ENCODE measurements at regions not wholly inside any gene's neighbourhood (a gene's known extent, or its start where the extent isn't known, plus 50 kb on each side); places are given as distances from the start of the nearest gene placed in this dataset.

GRCh38 chr9:105069285-105069684 lies 141.3 kb upstream of the ABCA1 start:
- TF ChIP-seq, protein P1, sequence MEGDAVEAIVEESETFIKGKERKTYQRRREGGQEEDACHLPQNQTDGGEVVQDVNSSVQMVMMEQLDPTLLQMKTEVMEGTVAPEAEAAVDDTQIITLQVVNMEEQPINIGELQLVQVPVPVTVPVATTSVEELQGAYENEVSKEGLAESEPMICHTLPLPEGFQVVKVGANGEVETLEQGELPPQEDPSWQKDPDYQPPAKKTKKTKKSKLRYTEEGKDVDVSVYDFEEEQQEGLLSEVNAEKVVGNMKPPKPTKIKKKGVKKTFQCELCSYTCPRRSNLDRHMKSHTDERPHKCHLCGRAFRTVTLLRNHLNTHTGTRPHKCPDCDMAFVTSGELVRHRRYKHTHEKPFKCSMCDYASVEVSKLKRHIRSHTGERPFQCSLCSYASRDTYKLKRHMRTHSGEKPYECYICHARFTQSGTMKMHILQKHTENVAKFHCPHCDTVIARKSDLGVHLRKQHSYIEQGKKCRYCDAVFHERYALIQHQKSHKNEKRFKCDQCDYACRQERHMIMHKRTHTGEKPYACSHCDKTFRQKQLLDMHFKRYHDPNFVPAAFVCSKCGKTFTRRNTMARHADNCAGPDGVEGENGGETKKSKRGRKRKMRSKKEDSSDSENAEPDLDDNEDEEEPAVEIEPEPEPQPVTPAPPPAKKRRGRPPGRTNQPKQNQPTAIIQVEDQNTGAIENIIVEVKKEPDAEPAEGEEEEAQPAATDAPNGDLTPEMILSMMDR (IDR thresholded peaks at IDR 0.05) = no peak
- no peak for TF ChIP-seq POLR2AphosphoS5 (IDR thresholded peaks at IDR 0.05)
